CD4-positive, alpha-beta T cell treated with Interleukin-17A for 4 hours (primary cell): ENCODE measurements at regions not wholly inside any gene's neighbourhood (a gene's known extent, or its start where the extent isn't known, plus 50 kb on each side); places are given as distances from the start of the nearest gene placed in this dataset.
A peak's percentile ranks its signal among the peaks of the same experiment; 100 is the strongest.

Experiments used
- DNase-seq: peaks from one replicate; pipeline ENCODE4 v3.0.0-alpha.2; 2020; ENCODE audit warnings: mixed read lengths

GRCh38 chr6:156725712-156726111, 51.5 kb upstream of the ARID1B start:
- no peak for DNase-seq

- no peak for DNase-seq
Observed at GRCh38 chr6:156720691-156721685, 56.2 kb upstream of the ARID1B start.

GRCh38 chr6:156719720-156720563, 57.2 kb upstream of the ARID1B start:
- peak; percentile 92 for DNase-seq

GRCh38 chr6:156719395-156719719, 57.8 kb upstream of the ARID1B start:
- DNase-seq, result peak; percentile 10

GRCh38 chr6:156718647-156719394, 58.4 kb upstream of the ARID1B start:
- DNase-seq, result no peak

- no peak for DNase-seq
Observed at GRCh38 chr6:156717542-156717941, 59.6 kb upstream of the ARID1B start.

- DNase-seq, result no peak
Observed at GRCh38 chr6:156715839-156716238, 61.3 kb upstream of the ARID1B start.

- DNase-seq, result no peak
Observed at GRCh38 chr6:156713548-156713947, 63.6 kb upstream of the ARID1B start.

- DNase-seq, result no peak
Observed at GRCh38 chr6:156710479-156710878, 66.7 kb upstream of the ARID1B start.

- no peak for DNase-seq
Observed at GRCh38 chr6:156707818-156708217, 69.4 kb upstream of the ARID1B start.

GRCh38 chr6:156703719-156704118, 73.5 kb upstream of the ARID1B start:
- DNase-seq, result no peak

- no peak for DNase-seq
Observed at GRCh38 chr6:156701966-156702365, 75.2 kb upstream of the ARID1B start.

GRCh38 chr6:156700440-156701057, 76.6 kb upstream of the ARID1B start:
- DNase-seq, result no peak

GRCh38 chr6:156699935-156700334, 77.2 kb upstream of the ARID1B start:
- no peak for DNase-seq

- no peak for DNase-seq
Observed at GRCh38 chr6:156699017-156699421, 78.2 kb upstream of the ARID1B start.

GRCh38 chr6:156698239-156699016, 78.8 kb upstream of the ARID1B start:
- DNase-seq, result no peak

GRCh38 chr6:156697225-156697830, 79.8 kb upstream of the ARID1B start:
- no peak for DNase-seq

GRCh38 chr6:156695742-156696141, 81.4 kb upstream of the ARID1B start:
- DNase-seq, result no peak

- no peak for DNase-seq
Observed at GRCh38 chr6:156694679-156695078, 82.5 kb upstream of the ARID1B start.

- DNase-seq, result no peak
Observed at GRCh38 chr6:156691018-156691417, 86.2 kb upstream of the ARID1B start.

- no peak for DNase-seq
Observed at GRCh38 chr6:156689656-156690055, 87.5 kb upstream of the ARID1B start.
